Activated CD4-positive, alpha-beta T cell treated with anti-CD3 and anti-CD28 coated beads for 24 hours (primary cell): ENCODE measurements at regions not wholly inside any gene's neighbourhood (a gene's known extent, or its start where the extent isn't known, plus 50 kb on each side); places are given as distances from the start of the nearest gene placed in this dataset.
A peak's percentile ranks its signal among the peaks of the same experiment; 100 is the strongest.
"Not testable (repeated sequence)": the region's sequence is repeated elsewhere in the genome, so short reads cannot be mapped to it uniquely, and the experiment has no call there.

ENCODE experiments used
- DNase-seq, 2 donors: peaks; one replicate each; pipeline ENCODE4 v3.0.0-alpha.2; 2020; ENCODE audit warnings: low read depth in 2 of 2

DNA sequence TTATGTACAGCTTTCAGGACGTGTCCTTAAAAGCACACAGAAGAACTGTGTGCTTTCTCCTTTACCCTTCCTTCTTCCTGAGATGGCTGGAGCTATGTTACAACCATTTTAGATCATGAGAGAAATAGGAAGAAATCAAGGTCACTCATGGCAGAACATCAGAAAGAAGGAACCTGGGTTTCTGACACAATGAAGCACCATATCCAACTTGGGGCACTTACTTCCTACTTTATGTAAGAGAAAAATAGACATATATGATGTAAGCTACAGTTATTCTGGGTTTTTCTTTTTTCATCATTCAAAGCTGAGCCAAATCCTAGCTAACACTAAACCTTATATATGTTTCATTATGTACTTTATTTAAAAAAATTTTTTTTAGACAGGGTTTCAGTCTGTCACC is 79.5 kb downstream of the FAM161A start:
- no peak for DNase-seq

DNA sequence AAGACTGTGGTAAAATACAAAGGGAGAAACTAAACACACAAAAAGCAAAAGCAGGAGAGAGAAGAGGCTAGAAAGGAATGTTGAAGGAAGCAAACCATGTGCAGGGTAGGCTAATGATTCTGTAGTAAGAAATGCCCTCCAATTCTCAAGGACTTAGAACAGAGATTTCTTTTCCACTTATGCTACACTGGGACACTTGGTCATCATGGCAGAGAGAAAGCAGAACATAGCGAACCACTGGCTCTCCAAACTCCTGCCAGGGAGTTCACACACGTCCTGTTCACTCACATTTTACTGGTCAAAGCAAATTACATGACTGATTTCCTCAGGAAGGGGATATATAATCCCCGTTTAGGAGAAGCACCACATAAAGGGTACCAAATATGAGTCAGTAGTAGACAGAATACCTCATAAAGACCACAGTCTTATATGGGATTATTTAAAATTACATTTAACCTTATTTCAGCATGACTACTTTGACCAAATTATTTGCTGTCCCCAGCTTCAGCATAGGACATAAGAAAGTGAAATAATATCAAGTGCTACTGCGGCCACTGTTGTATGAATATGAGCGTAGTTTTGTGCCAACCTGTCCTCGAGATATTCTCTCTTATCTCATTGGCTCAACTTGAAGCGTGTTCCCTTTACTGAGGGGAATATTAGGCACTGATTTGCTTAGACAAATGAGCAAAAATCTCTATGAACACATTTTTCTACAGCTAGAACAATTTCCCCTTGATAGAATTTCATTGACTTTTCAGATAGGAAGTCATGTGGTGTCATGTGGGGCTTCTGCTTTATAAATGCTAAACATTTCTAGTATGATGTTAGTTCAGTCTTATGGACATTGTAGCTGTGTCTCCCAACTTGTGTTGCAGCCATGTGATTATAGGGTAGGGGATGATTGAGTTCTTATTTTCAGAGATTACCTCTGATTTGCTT is 81.7 kb downstream of the FAM161A start:
- DNase-seq = no peak

DNA sequence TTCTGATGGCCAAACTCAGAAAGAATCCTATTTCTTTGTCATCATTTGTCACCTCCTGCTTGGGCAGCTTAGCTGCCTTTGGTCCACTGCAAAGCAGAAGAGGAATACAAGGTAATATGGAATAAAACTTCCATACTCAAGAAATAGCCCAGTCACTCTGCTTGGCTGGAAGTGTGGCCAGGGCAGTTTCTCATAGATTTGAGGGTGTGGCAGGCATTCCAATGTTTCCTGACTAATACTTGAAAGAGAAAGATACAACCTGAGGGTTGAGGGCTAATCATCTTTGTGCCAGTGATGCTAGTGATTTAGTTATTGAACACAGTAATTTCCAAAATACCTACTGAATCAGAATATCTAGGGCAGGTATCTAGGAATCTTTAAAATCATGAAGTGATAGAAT is 83.1 kb downstream of the FAM161A start:
- no peak for DNase-seq

DNA sequence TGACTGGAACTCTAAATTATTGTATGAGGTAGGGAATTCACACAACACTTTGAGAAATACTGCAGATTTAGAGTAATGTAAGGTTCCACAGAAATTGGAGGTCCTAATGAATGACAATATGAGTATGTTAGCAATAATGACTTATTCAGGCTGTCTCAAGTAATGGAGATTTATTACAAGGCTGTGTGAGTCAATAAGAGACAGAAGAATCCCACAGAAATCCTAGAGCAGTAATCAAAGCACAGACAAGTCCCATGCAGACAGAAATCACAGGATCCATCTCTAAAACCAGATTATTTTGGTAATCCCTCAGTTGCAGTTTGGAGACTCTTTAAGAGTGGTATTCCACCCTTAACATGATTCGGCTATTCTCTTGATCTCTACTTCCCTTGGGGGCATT is 83.6 kb downstream of the FAM161A start:
- DNase-seq = no peak

DNA sequence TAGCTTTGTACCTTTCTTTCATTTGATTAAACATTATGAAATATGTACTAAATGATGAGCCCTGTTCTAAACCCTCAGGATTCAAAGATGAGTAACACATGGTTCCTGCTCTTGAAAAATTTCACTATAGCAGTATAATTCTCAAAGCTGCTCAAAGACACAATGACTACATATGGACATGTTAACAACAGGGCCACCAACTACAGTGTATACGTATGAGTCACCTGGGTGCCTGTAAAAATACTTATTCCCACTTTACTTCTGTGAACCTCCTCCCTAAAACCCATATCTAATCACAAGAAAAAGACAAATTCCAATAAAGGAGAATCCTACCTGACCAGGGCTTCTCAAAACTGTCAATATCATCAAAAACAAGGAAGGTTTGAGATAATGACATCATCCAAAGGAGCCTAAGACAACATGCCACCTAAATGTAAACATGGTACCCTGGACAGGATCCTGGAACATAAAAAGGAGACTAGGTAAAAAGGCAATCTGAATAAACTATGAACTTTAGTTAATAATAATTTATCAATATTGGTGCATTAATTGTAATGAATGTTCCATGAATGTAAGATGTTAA is 84.7 kb downstream of the FAM161A start:
- DNase-seq = no peak

DNA sequence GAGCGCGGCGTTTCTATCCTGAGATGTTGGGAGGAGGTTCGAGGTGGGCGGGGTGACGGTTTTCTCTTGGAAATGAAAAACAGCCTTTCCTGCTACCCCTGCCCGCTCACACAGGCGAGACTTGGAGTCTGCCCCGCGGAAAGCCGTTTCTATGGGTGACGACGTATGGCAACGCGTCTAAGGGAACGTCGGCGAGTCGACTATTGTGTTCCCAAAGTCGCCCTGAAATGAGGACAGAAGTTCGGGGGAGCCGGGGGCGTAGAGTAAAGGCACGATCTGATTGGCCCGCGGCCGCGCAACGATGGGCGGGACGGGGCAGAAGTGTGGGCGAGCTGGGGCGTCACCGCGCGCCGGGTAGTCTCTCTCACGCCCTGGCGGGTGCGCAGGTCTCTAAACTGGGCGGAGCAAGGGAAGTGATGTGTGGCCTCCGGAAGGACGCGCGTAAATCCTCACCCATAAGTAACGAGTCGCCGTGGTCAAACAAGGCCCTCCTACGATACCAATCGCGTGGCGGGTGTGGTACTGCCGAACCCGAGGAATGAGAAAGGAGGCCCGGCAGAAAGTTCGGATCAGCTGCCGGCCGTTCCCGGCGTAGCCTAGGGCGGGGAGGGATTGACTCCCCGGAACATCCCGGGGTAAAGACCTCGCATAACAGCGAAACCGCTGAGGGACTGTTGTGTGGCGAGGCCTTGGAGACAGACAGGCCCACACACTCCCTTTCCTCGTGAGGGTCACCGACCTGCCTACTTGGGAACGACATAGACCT is 89.6 kb downstream of the FAM161A start:
- peak; percentile 90 to 96 for DNase-seq

DNA sequence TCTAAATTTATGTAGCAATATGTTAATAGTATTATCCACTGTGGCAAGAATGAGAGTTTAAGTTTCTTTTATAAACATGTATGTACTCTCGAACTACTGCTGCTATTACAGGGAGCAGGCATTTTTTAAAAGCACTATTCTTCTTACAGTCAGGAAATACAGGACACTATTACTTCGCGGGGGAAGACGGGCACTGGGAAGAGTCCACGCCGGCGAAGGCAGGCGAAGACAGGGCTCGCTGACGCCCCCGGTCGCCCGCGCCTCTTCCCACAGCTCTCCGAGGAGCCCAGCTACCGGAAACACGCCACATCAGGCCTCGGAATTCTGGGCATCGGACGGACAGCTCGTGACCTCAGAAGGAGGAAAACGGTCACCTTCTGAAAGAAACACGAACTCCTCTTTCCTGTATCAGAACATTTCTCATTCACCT is 90.2 kb downstream of the FAM161A start:
- no peak for DNase-seq

DNA sequence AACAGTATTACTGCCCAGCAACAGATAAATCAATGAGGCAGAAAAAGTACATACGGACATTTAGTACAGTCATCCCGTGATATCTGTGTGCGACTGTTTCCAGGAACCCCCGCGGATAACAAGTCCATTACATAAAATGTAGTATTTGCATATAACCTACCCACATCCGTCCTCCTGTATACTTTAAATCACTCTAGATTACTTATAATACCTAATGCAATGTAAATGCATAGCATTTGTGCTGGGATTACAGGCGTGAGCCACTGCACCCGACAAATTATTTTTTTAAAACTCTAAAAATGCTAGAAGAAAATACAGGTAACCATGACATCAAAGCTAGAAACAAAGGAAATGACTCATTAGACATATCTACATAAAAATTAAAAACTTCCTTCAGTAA is 91.6 kb downstream of the FAM161A start:
- DNase-seq = no peak

DNA sequence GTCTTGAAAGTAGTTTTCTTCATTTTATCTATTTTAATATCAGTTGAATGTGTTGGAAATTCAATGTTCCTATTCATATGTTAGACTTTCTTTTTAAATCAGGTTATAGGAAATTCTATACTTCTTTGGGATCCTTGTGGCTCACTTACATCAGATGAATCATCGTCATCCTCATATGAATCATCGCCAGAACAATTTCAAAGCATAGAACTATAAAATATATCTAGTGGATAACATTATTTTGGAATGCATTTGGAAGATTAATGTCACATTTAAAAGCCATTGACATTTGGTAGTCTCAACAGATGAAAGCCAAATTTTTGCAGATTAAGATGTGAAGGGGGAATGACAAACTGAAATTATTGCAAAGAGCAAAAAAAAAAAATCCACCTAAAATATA is 94.1 kb downstream of the FAM161A start:
- no peak for DNase-seq

DNA sequence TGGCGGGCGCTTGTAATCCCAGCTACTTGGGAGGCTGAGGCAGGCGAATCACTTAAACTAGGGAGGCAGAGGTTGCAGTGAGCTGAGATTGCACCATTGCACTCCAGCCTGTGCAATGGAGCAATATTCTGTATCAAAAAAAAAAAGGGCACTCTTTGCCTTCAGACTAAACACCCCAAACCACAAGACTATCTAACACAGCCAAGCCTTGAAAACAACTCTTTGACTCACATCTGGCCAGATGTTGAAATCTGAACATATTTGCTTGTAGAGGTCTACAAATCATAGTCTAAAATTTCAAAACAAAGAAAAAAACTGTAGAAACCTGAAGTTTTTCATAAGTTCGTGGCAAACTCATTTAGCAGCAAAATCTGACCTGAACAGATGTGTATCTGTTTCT is 94.9 kb downstream of the FAM161A start:
- DNase-seq = no peak

DNA sequence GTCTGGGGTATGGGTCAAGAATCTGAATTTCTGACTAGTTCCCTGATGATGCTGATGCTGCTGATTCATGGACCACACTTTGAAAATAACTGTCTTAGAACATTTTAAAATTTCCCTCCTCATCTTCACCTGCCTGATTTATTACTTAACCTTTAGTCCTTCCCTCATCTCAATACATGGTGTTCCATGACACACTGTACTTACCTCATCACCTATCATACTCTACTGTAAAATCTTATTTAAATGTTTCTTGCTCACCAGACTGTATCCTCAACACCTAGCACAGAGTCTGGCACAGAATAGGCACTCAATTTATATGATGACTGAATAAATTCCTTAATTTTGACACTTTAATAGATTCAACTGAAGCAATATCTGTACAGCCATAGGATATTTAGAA is 95.7 kb downstream of the FAM161A start:
- DNase-seq = no peak

DNA sequence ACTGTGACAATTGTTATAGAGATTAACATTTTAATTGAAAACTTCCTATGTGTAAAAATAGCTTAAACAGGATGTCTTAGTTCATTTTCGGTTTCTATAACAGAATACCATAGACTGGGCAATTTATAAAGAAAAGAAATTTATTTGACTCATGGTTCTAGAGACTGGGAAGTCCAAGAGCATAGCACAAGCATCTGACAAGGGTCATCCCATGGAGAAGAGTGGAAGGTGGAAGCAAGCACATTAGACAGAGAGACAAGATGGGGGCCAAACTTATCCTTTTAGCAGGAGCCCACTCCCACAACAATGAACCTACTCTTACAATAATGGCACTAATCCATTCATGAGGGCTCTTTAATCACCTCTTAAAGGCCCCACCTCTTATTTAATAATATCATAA is 100.3 kb downstream of the FAM161A start:
- DNase-seq = no peak

DNA sequence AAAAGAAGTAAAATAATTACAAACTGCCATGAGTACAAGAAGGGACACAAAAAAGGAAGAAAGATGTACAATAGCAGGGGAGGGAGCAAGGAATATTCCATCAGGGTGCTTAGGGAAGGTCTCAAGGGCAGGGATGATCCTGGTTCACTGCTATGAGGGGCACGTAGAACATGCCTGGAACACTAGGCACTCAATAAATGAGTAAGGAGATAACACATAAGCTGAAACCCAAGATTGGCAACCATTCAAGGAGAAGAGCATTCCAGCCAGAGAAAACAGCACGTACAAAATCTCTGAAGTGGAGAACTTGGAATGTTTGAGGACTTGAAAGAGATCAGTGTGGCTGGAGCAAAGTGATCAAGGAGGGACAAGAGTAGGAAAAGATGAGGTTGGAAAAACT is 103.2 kb downstream of the FAM161A start:
- DNase-seq = no peak

DNA sequence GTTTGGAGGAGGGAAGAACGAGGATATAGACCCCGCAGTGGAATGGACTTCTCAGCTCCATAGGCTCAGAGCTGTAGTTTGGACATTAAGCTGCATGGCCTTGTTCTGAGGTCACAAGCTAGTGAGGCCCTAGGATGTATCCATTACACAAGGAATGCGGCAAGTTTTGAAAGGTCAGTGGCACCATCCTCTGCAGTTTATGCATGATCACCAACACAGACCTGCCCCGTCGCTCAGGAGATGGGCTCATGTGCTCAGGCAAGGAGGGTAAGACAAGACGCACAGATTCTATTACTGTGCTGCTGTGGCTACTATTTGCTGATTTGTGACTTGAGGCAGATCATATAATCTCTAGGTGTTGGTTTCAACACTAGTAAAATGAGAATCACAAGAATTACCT is 110.9 kb downstream of the FAM161A start:
- DNase-seq = no peak

DNA sequence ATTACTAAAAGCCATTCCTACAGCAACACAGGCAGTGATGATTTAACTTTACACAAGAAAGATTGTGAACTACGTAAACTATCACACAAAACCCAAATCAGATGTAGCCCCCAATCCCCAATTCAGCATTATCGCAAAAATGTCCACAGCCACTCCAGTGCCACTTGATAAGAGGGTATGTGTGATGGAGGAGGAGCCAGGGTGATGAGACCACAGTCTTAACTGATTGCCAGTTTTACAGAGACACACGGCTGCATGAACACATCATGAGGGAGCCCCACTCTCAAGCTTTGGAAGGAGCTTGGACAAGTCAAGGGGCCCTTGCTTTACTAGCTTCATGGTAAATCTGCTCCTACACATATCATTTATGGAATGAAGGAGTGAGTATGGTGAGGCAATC is 116.0 kb downstream of the FAM161A start:
- DNase-seq = no peak

DNA sequence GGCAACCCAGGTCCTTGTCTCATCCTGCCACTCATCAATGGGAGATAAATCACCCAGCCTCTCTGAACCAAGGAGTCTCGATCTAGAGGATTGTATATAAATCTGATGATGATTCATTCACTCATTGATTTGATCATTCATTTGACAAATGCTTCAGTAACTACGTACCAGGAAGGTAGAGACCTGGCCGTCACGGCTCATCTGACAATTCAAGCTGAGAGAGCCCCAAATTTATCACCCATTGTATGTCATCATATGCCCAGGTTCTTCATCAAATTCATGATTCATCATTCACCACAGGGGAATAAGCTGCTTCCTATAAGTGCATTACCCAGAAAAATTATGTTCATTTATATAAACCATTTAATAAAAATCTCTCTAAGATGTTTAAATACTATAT is 116.9 kb downstream of the FAM161A start:
- no peak for DNase-seq

DNA sequence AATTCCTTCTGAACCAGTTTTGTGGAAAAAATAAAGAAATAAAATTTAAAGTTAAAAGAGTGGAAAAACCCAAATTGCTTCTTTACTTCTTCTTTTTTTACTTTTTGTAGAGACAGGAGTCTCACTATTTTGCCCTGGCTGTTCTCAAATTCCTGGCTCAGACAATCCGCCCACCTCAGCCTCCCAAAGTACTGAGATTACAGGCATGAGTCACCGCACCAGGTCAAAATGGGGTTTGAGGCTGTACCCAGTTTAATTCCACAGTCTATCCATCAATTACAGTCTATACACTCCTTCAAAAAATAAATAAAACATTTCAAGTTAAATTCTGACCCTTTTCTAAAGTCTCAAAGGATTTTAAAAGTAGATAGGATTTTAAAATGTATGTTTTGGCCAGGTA is 120.3 kb downstream of the FAM161A start:
- DNase-seq = no peak

DNA sequence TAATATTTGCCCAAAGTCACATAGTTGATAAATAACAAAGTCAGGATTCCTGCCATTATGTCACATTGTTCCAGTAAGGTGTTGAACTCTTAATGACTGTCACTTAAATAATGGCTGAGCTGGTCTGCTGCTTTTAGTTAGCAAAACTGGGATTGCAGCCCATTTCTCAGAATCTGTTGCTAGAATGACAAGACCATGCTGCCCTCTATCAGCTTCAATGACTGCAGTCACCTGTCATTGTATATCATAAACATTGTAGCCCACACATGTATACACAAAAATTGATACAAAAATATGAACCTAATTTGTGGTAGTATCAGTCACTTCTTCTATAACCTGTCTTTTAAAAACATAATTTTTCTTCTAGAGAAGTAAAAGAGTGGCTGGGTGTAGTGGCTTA is 121.1 kb downstream of the FAM161A start:
- no peak for DNase-seq

DNA sequence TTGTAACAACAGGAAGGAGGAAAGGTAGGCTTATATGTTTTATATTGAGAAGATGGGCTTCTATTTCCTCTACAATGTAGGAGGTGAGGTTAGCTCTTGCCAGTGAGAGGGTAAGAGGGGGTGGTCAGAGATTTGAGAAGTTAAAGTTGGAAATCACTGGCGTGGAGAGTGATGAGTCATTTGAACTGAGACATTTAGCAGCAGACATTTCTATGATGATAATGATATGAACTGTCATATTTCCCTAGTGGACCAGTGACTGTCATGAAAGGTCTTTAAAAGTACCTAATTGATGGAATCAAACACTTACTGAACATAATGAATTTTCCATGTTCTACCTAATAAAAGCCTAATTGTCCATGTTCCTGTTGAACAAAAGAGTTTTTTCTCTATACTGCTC is 126.1 kb downstream of the FAM161A start:
- no peak for DNase-seq

DNA sequence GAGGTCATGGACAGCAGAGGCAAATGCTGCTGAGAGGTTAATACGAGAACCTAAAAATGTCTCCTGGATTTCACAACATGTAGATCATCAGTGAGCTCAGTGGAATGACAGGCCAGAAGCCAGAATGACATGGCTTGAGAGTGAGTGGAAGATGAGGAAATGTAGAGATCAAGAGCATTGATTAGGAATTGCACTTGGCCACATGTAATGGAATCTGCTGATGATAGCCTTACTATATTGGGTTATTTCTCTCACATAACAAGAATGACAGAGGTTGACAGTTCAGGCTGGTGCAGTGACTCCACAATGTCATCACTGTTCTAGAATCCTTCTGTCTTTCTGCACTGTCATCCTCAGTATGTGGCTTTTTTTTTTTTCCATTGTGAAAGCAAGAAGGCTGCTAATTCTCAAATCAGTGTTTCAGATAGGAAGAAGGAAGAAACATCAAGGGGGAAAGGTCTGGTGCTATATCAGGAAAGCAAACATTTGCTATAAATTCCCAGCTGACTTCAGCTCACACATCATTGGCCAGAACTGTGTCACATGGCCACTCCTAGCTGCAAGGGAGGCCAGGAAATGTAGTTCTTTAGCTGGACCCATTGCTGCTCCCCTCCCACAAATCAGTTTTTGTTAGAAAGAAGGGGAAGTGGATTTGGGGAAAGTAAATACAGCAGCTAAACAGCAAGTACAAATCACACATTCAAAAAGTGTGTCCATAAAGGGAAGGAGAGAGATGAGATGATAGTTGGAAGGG is 127.2 kb downstream of the FAM161A start:
- DNase-seq = no peak

DNA sequence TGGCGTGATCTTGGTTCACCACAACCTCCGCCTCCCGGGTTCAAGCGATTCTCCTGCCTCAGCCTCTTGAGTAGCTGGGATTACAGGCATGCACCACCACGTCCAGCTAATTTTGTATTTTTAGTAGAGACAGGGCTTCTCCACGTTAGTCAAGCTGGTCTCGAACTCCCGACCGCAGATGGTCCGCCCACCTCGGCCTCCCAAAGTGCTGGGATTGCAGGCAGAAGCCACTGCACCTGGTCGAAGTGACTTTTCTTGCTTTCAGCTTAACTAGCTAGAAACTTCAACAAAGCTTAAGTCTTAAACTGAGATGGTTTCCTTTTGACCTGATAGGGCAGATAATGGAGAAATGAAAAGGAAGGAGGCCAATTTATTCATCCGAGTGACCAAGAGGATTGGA is 130.5 kb downstream of the FAM161A start:
- not testable (repeated sequence) for DNase-seq

DNA sequence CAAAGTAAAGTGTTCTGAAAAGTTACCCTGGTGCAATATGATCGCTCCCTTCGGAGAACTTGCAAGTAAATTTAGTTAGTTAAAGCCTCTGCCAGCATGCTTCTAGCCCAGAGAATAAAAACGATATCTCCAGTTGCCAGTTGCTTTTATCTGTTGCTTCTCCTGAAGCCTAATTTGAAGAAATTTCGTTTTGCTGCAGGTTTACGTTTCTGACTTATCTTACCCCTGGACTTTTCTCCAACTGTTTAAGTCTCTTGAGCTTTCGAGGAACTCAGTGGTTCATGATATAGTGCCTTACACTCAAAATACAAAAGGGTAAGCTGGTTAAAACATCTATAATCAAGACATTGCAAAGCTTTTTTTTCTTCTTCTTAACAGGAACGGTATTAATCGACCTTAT is 131.1 kb downstream of the FAM161A start:
- no peak for DNase-seq
